GM08714 (cell line): ENCODE measurements at regions not wholly inside any gene's neighbourhood (a gene's known extent, or its start where the extent isn't known, plus 50 kb on each side); places are given as distances from the start of the nearest gene placed in this dataset.
"Not testable (repeated sequence)": the region's sequence is repeated elsewhere in the genome, so short reads cannot be mapped to it uniquely, and the experiment has no call there.

Experiments used
- H3K4me3 ChIP-seq: fragments of 200-500 bp; sonication (Bioruptor generic); 2 replicates; pipeline ENCODE4 v1.5.1; 2014; ENCODE audit warnings: mild to moderate bottlenecking, low read length, inconsistent platforms
- ZNF274 ChIP-seq: IDR thresholded peaks from 2 replicates; pipeline ENCODE4 v1.6.1; 2012; ENCODE audit warnings: mild to moderate bottlenecking, low read depth, low read length

- no peak overlapping the region for H3K4me3 ChIP-seq
- TF ChIP-seq ZNF274 = no peak
Observed at GRCh38 chr7:42543953-42544352, 306.9 kb upstream of the GLI3 start.

- H3K4me3 ChIP-seq = not testable (repeated sequence)
Observed at GRCh38 chr7:42542446-42542845, 305.4 kb upstream of the GLI3 start.

- TF ChIP-seq ZNF274 = no peak
- no peak overlapping the region for H3K4me3 ChIP-seq
Observed at GRCh38 chr7:42534441-42534840, 297.4 kb upstream of the GLI3 start.

GRCh38 chr7:42527004-42527403 lies 290.0 kb upstream of the GLI3 start:
- TF ChIP-seq ZNF274 = no peak

GRCh38 chr7:42522227-42522991 lies 285.4 kb upstream of the GLI3 start:
- TF ChIP-seq ZNF274 = no peak
- no peak overlapping the region for H3K4me3 ChIP-seq

More at GRCh38 chr7:42527004-42527403, 290.0 kb upstream of the GLI3 start:
- H3K4me3 ChIP-seq = no peak overlapping the region

GRCh38 chr7:42511027-42511426 lies 274.0 kb upstream of the GLI3 start:
- H3K4me3 ChIP-seq = no peak overlapping the region
- TF ChIP-seq ZNF274 = no peak

GRCh38 chr7:42506097-42506496 lies 269.1 kb upstream of the GLI3 start:
- no peak for TF ChIP-seq ZNF274
- H3K4me3 ChIP-seq = no peak overlapping the region

- H3K4me3 ChIP-seq = no peak overlapping the region
- no peak for TF ChIP-seq ZNF274
Observed at GRCh38 chr7:42502022-42502421, 265.0 kb upstream of the GLI3 start.

GRCh38 chr7:42495256-42495655 lies 258.2 kb upstream of the GLI3 start:
- TF ChIP-seq ZNF274 = no peak
- no peak overlapping the region for H3K4me3 ChIP-seq

- TF ChIP-seq ZNF274 = no peak
- H3K4me3 ChIP-seq = no peak overlapping the region
Observed at GRCh38 chr7:42494736-42495135, 257.7 kb upstream of the GLI3 start.

GRCh38 chr7:42494199-42494710 lies 257.2 kb upstream of the GLI3 start:
- no peak overlapping the region for H3K4me3 ChIP-seq
- TF ChIP-seq ZNF274 = no peak

GRCh38 chr7:42493436-42494198 lies 256.6 kb upstream of the GLI3 start:
- H3K4me3 ChIP-seq = no peak overlapping the region
- no peak for TF ChIP-seq ZNF274

- no peak for TF ChIP-seq ZNF274
Observed at GRCh38 chr7:42492920-42493319, 255.9 kb upstream of the GLI3 start.

GRCh38 chr7:42491106-42491505 lies 254.1 kb upstream of the GLI3 start:
- TF ChIP-seq ZNF274 = no peak
- no peak overlapping the region for H3K4me3 ChIP-seq

More at GRCh38 chr7:42492920-42493319, 255.9 kb upstream of the GLI3 start:
- H3K4me3 ChIP-seq = no peak overlapping the region

GRCh38 chr7:42489299-42489698 lies 252.3 kb upstream of the GLI3 start:
- no peak for TF ChIP-seq ZNF274
- H3K4me3 ChIP-seq = no peak overlapping the region
